HT-29 (cell line): ENCODE measurements at regions not wholly inside any gene's neighbourhood (a gene's known extent, or its start where the extent isn't known, plus 50 kb on each side); places are given as distances from the start of the nearest gene placed in this dataset.
"Not testable (repeated sequence)": the region's sequence is repeated elsewhere in the genome, so short reads cannot be mapped to it uniquely, and the experiment has no call there.

ENCODE experiments used
- DNase-seq: peaks from one replicate; pipeline ENCODE4 v3.0.0-alpha.2; 2015; ENCODE audit warnings: low spot score

DNA sequence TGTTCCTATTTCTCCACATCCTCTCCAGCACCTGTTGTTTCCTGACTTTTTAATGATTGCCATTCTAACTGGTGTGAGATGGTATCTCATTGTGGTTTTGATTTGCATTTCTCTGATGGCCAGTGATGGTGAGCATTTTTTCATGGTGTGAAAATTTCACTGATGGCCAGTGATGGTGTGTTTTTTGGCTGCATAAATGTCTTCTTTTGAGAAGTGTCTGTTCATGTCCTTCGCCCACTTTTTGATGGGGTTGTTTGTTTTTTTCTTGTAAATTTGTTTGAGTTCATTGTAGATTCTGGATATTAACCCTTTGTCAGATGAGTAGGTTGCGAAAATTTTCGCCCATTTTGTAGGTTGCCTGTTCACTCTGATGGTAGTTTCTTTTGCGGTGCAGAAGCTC, 142.2 kb upstream of the ELL2 start:
- not testable (repeated sequence) for DNase-seq

DNA sequence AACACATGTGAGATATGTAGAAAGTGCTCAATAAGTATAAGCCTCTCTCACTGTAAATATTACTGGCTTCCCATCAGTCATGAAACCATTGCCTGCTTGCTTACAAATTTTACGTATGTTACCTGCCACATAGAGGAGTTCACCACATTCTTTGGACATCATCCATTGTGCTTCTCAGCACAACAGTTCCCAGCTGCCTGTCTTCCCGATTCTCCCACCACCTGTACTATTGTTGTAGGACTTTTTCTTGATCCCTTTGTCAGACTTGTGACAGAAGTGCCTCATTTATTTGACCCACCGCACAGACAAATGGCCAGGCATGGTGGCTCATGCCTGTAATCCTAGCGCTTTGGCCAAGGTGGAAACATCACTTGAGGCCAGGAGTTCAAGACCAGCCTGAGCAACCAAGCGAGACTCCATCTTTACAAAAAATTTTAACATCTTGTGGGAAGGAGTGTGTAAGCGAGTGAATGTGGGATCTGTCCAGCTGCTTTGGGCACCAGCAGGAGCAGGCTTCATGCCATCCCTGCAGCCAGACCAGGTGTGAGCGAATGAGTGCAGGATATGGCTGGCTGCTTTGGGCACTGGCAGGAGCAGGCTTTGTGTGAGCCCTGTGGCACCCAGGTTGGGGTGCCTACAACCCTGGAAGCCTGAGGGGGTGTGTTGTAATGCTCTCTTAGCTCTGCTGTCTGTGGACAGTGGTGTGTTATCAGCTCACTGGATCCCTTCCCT, 139.9 kb upstream of the ELL2 start:
- no peak for DNase-seq

DNA sequence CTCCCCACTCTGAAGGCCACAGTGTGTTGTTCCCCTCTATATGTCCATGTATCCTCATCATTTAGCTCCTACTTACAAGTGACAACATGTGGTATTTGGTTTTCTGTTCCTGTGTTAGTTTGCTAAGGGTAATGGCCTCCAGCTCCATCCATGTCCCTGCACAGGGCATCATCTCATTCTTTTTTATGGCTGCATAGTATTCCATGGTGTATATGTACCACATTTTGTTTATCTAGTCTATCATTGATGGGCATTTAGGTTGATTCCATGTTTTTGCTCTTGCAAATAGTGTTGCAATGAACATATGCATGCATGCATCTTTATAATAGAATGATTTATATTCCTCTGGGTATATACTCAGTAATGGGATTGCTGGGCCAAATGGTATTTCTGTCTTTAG, 135.8 kb upstream of the ELL2 start:
- not testable (repeated sequence) for DNase-seq

DNA sequence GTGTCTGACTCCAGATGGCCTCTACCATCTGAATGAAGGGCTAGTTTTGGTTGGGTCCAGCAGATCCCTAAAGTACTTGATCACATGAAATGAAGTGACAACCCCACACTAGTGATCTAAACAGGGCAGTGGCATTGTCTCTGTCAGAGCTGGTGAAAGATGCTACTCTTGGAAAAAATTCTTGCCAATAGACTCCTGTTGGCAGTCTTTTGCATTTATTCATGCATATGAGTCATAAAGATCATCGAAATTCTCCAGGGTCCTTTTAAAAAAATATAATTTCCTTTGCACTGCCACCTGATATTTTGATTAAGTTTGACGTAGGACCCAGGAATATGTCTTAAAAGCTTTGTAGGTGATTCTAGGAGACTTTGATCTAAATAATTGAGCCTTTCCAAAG, 135.1 kb upstream of the ELL2 start:
- no peak for DNase-seq

DNA sequence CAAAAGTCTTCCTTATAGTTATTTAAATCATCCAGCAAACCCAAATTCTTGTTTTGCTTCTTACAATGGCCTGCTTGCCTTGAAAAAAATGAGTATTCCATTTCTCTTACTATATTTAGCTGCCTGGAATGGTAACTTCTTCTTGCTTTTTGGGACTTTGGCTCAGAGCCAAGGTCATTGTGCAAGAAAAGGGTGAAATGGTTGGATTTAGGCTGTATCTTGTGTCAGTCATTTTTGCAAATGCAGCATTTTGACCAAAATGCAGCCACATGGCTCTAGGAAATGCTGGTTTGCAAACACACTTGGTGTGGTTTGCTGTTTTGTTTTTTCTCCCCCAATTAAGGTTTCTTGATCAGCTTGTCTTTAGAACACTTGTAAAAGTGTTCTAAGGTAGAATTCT, 133.3 kb upstream of the ELL2 start:
- no peak for DNase-seq

DNA sequence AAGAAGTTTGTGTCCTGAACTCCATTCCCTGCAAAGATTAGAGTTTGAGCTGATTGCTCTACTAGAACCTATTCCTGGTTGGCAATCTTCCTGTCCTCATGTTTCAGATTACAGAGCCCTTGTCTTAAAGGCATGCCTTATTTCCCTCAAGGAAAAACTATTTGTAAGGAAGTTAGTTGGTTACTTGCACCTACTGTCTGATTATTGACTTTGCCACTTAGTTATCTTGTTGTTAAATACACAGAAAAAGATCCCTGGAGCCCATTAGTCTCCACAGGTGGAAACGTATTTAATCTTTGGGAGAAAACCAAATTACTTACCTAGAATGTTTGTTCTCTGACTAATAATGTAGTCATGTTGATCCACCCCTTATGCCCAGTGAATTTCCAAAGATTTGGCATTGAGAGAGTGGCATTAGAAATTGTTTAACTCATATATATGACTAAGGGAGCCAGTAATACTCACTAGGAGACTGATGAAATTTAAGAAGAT, 132.3 kb upstream of the ELL2 start:
- DNase-seq = peak; percentile 81

DNA sequence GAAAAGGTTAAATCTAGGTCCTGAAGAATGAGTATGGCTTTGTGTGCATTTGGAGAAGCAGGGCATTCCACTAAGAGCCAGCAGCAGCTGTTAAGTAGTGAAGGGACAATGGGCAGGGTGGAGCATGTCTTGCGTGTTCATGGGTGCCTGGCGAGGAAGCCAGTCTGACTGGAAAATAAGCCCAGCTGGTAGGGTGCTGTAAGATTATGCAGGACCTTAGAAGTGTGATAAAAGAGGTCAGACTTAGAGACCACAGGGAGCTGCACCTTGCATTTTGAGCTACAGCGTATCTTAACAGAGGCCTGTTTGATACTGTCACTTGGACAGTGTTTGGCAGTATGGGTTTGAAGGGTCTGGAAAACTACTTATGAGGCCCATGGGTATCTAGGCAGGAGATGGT, 131.7 kb upstream of the ELL2 start:
- peak; percentile 84 for DNase-seq

DNA sequence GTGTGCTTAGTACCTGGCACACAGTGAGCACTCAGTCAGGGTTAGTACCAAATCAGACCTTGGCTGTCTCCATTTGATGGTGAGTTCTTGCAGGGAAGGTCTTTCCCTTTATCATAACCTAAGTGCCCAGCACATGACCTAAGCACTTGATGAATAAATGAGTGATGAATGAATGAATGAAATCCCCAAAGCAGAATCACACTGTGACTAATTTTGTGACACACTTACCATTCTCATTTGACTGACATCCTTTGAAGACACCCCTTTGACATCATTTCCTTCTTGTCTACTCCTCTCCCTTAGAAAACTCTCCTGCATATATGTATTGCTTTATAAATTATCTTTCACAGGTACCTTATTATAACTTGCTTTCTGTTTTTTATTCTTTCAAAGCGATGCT, 130.2 kb upstream of the ELL2 start:
- no peak for DNase-seq

DNA sequence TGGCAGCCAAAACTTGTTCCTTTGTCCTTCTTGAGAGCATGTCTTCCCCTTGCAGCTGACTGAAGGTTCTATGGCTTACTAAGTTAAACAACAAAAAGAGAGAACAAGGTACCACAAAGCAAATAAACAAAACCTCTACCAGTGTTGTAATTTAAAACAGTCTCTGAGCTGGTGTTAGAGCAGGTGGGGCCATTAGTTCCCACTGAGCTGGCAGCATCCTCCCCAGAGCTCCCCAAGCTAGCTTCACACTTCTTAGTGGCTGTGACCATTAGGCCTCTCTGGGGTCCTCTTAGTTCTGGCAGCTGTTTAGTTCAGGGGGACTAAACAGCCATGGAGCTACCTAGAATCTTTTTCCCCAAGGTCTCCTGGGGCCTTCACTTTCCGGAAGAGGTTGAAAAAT, 128.6 kb upstream of the ELL2 start:
- DNase-seq = no peak

DNA sequence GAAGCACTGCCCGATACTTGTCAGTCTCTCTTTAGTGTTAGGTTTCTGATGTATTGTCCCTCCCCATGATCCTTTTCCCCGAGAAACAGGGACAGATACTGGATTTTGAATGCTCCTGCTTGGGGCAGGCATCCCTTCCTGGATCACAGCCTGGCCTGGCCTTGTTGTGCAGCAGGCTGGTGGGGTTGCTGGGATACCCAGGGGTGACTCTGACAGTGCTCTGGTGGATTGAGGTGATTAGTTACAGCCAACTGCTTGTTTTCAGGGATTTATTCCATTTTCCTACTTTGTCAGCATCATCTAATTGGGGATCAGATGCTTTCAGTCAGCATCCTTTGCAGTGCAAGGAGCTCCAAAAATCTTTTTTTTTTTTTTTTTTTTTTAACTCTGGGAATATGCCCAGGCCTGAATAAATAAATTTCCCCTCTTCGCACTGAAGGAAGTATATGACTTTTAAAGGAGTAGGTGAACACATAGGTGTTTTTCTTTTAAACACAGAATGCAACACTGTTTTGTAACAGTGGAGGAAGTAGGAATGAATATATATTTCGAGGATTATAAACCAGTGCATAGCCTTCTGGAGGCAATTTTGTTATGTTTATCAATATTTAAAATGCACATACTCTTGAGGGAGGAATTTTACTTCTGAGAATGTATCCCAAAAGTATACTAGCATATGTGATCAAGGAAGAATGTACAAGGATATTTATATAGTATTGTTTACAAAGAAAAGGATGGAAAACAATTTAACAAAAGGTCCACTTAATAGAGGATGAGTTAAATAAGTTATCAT, 127.3 kb upstream of the ELL2 start:
- DNase-seq = no peak

DNA sequence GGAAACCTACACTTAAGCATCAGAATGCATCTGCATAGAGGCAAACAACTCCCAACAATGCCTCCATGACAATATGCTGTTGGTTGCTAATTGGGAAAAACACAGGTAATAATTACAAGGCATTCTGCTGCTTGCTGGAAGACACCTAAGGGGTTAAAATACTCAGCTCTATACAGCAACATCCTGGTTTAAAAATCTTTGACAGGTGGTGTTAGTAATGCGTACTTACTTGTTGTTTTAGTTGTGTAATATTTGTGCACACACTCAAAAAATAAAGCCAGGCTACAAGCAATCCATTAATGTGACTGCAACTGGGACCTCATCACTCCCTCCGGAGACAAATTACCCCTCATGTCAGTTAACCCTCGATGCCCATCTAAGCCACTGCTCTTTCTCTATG, 126.3 kb upstream of the ELL2 start:
- no peak for DNase-seq

DNA sequence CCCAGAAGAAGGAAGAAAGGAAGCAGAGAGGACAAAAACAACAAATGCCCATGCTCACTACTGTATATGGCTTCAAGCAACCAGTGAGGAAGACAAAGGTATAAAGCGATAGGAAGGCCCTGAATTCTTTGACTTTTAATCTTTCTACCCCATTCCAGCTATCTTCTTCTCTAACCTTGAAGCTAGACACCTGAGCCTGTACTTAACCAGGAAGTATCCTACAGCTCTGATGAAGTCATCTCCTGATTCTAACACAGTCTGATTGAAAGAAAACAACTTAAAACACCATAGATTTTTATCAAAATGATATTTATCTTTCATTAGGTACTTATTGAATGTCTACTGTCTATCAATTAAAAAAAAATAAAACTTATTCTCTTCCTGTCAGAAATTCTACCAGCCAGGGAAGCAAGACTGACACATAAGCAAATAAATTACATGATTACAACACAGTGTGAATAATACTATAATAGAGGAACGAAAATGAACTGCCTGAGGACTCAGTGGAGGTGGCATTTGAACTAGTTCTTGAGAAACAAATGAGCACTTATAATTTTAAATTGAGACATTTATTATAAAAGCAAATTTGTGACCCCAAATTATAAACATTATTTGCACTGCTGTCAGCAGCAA, 123.3 kb upstream of the ELL2 start:
- DNase-seq = no peak

DNA sequence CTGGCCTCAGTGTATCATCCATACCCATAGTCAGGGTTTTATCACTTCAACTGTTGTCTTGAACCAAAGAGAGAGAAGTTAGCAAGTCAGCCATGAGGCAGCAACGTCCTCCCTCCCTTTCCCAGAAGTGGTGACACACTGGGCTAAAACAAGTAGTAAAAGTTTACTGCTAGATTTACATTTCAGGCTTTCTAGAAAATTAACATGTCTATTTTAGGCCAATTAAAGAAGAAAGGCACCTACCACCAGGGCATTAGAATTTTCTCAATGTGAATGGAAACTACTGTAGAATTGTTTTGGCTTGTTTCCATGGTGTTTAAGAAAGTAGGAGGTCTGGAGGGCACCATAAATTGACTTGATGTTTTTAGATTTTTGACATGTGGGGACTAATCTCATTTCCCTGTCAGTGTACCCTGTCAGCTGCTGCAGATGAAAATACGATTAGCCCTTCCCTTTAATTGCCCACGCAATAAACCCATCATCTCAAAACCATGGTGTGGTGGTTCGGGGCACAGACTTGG, 121.8 kb upstream of the ELL2 start:
- no peak for DNase-seq

DNA sequence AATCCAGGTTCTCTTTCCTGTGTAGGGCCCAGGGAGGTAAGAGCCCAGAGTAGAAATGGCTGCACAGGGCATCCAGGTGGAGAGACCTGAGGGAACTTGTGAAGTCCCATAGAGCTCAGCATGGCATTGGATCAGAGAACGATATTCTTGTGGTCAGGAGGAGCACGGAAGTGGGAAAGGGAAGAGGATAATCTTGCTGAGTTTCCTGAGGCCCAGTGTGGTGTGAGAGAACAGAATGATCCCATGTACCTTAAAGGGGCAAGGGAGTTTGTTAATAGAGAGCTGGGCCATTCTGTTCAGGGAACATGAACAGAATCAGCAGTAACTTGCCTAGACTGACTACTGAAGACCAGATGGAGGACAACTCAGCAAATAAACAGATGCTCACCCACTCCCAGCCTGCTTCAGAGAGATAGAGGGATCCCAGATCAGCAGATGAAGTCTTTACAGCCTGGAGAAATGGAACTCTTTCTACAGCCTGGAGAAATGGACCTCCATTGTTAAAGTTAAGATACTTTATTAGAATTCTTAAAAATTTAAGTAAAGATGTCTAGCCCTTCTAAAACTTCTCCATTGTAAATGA, 119.7 kb upstream of the ELL2 start:
- no peak for DNase-seq

DNA sequence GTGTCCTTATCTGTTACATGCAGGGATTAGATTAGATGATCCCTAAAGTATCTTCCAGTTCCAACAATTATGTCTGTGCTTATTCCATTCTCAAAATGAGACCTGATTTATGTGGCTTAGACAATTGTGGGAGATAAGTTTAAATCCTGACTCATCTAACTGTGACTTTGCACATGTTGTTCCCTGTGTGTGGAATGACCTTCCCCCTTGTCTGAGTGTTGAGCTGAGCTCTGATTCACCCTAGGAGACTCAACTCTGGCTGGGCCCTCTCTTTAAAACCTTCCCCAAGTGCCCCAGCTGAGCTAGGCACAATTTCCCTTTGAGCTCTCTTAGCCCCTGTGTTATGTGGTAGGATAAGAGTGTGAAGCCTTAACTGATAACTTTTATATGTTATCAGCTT, 118.9 kb upstream of the ELL2 start:
- no peak for DNase-seq

DNA sequence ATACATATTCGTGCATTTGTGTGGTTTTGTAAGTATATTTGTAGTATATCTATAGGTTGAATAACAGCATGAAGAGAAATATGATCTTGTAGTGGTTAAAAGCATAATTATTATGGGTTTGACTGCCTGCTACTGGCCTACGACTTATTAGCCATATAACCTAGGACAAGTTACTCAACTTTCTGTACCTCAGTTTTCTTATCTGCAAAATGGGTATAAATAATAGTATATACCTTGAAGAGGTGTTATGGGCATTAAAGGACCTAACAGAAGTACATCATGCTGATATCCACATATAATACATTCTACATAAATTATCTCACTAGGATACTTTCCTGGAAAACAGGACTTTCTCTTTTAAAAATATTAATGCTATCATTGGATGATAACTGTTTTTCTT, 118.3 kb upstream of the ELL2 start:
- DNase-seq = no peak

DNA sequence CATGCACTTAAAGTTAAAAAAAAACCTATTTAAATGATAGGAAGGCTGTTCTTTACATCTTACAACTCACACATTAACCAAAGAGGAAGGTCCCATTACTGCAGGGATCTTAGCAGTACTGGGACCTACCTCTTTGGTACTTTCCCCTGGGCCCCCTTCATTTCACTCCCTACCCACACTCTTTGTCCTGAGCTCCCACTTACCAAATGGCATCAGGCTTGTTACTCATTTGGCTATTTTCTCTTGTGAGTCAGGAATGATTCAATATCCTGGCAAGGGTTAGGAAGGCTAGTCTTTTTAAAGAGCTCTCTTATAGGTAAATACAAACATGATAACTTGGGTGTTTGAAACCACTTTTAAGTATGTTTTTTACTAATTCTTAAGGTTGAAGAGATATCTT, 117.4 kb upstream of the ELL2 start:
- no peak for DNase-seq

DNA sequence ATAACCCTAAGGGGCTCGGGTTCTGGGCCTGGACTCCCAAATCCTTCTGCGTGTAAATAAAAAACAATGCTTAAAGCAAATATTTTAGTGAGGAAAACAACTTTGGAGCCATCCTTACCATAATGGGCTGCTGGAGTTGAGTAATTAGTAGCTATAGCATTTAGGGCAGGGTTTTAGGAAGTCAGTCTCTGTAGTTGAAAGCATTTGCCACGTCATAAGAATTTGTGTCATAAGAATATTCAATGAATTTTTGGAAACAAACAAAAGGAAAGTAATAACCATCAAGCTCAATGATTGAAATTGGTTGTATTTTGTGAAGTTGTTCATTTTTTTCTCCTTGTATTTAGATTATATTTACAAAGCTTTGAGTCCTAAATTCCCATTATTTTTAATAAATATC, 114.8 kb upstream of the ELL2 start:
- no peak for DNase-seq

DNA sequence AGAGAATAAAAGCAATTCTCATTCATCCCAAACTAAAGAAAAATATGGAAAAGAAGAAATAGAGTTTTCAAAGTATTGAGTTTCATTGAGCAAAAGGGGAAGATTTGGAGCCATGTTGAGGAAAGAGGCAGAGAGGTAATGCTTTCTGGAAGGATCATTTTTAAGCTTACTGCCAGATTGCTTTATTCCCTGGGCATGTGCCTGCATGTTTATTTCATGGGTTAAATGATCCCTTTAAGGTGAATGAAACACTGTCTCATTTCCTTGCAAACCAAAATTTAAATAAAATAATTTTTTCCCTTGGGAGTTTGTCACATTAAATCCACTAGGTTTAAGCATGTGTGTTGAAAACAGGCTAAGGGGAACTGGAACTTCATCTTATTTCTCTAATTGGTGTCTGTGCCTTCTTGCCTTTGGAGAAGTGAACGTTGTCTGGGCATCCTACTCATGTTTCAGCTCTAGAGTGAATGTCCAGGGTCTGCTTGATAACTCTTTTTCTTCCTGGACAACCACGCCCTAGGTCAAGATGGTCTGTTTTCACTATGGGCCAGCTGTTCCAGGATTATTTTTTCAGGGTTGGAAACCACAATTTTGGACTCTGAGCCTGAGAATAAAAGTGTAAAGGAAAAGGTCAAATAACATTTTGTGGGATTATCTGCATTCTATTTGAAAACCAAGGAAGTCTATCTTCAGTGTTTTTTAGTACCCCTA, 114.1 kb upstream of the ELL2 start:
- no peak for DNase-seq

DNA sequence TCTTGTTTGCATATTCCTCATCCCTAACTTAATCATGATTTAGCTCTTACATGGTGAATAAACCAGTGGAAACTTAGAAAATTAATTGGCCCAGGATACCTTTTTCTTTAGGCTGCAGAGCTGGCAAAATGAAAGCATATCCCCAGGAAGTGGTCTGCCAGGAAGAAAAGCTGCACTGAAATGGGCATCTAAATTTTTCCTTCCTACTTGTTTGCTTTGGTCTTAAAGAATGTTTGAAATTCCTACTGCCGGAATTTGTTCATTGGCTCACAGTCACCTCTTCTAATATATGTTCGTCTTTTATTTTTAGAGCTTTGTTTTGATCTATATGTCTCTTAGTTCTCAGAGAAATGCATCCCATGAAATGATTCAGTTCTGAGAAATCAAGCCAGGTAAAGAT, 113.2 kb upstream of the ELL2 start:
- no peak for DNase-seq

DNA sequence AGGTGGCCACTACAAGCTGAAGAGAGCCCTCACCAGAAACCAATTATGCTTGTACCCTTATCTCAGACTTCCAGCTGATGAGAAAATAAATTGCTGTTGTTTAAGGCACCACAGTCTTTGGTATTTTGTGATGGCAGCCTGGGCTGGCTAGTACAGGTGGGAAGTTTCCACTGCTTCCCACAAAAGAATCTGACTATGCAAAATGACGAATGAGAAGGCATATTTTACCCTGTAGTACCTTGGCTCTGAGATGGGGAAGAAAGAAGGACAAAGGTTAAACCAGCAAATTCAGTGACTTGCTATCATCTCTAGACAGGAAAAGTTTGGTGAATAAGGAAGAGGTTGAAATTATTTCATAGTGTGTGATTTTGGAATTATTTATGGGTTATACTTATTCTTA, 112.8 kb upstream of the ELL2 start:
- DNase-seq = no peak

DNA sequence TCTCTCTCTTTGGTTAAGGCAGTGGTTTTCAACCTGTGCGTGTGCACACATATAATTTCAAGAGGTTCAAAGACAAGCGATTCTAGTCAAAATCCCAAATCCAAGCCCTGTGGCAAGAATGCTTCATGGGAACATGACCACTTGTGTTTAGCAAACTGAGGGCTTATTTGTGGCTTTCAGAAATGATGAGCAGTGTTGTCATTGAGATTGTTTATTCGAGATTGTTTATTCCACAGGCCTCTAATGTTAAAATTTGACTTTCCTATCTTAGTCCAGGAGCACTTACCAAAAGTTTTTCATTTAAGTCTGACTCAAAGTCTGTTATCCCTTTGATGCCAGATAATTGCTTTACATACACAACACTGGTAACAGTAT, 111.1 kb upstream of the ELL2 start:
- DNase-seq = no peak
